Liver (tissue), 8 donors: ENCODE measurements at regions not wholly inside any gene's neighbourhood (a gene's known extent, or its start where the extent isn't known, plus 50 kb on each side); places are given as distances from the start of the nearest gene placed in this dataset.

Experiments
- DNase-seq: peaks from one replicate; pipeline ENCODE4 v3.0.0-alpha.2; 2017; ENCODE audit warnings: low spot score
- H3K27ac ChIP-seq, 2 donors: one replicate each; pipeline ENCODE4 v1.7.0; 2013; ENCODE audit warnings: inconsistent platforms in 2 of 2, low read length in 2 of 2, control low read depth in 1 of 2, low read depth in 1 of 2, mild to moderate bottlenecking in 1 of 2
- H3K27me3 ChIP-seq, 4 donors: one replicate each; pipeline versions ENCODE4 v1.6.1 to v1.7.0; 2013; ENCODE audit warnings: low read length in 3 of 4, inconsistent platforms in 1 of 4, mild to moderate bottlenecking in 1 of 4, moderate library complexity in 1 of 4; ENCODE audit not compliant: control insufficient read depth in 4 of 4, insufficient read depth in 4 of 4
- H3K36me3 ChIP-seq, 4 donors: one replicate each; pipeline versions ENCODE4 v1.6.1 to v1.7.0; 2013; ENCODE audit warnings: low read length in 3 of 4, mild to moderate bottlenecking in 3 of 4, low read depth in 1 of 4, moderate library complexity in 1 of 4; ENCODE audit not compliant: control insufficient read depth in 4 of 4, insufficient read depth in 3 of 4
- H3K4me1 ChIP-seq, 4 donors: one replicate each; pipeline versions ENCODE4 v1.6.1 to v1.7.0; 2013; ENCODE audit warnings: low read length in 3 of 4, mild to moderate bottlenecking in 3 of 4, moderate library complexity in 1 of 4; ENCODE audit not compliant: control insufficient read depth in 4 of 4, insufficient read depth in 4 of 4
- H3K4me3 ChIP-seq, 3 donors: one replicate each; pipeline versions ENCODE4 v1.6.1 to v1.7.0; 2013; ENCODE audit warnings: low read length in 3 of 3, control low read depth in 1 of 3, low read depth in 1 of 3, mild to moderate bottlenecking in 1 of 3
- H3K9ac ChIP-seq, 2 donors: one replicate each; pipeline ENCODE4 v1.7.0; 2013; ENCODE audit warnings: low read length in 2 of 2, mild to moderate bottlenecking in 2 of 2, moderate library complexity in 2 of 2, control low read depth in 1 of 2, low read depth in 1 of 2
- H3K9me3 ChIP-seq, 4 donors: one replicate each; pipeline versions ENCODE4 v1.6.1 to v1.7.0; 2013; ENCODE audit warnings: low read length in 3 of 4; ENCODE audit not compliant: control insufficient read depth in 4 of 4
- ATF3 ChIP-seq: IDR thresholded peaks from 2 replicates; pipeline ENCODE4 v1.6.1; 2016; ENCODE audit warnings: antibody characterized with exemption
- CTCF ChIP-seq: fragments of 150-350 bp; IDR thresholded peaks from 2 replicates; pipeline ENCODE4 v1.5.1; 2017; ENCODE audit warnings: improper control_type of control experiment, low read depth, low read length; ENCODE audit not compliant: missing input control
- FOXA1 ChIP-seq: IDR thresholded peaks from 2 replicates; pipeline ENCODE4 v1.6.1; 2016; ENCODE audit warnings: antibody characterized with exemption
- FOXA2 ChIP-seq: IDR thresholded peaks from 2 replicates; pipeline ENCODE4 v1.6.1; 2016; ENCODE audit warnings: antibody characterized with exemption
- GABPA ChIP-seq, 2 donors: IDR thresholded peaks in 1 of 2; conservative IDR thresholded peaks in 1 of 2; 2 replicates each; pipeline ENCODE4 v1.6.1; 2016; ENCODE audit warnings: antibody characterized with exemption in 2 of 2, mild to moderate bottlenecking in 1 of 2, moderate library complexity in 1 of 2
- HNF4A ChIP-seq, 2 donors: conservative IDR thresholded peaks; 2 replicates each; pipeline ENCODE4 v1.6.1; 2016; ENCODE audit warnings: antibody characterized with exemption in 2 of 2, mild to moderate bottlenecking in 2 of 2
- HNF4G ChIP-seq: IDR thresholded peaks from 2 replicates; pipeline ENCODE4 v1.6.1; 2016; ENCODE audit warnings: antibody characterized with exemption
- JUND ChIP-seq, 2 donors: IDR thresholded peaks; 2 replicates each; pipeline ENCODE4 v1.6.1; 2016; ENCODE audit warnings: antibody characterized with exemption in 2 of 2
- MAX ChIP-seq: IDR thresholded peaks from 2 replicates; pipeline ENCODE4 v1.6.1; 2016; ENCODE audit warnings: antibody characterized with exemption
- NR2F2 ChIP-seq: IDR thresholded peaks from 2 replicates; pipeline ENCODE4 v1.6.1; 2016; ENCODE audit warnings: antibody characterized with exemption
- RAD21 ChIP-seq, 2 donors: IDR thresholded peaks; 2 replicates each; pipeline ENCODE4 v1.6.1; 2016; ENCODE audit warnings: antibody characterized with exemption in 2 of 2, mild to moderate bottlenecking in 2 of 2
- REST ChIP-seq: IDR thresholded peaks from 2 replicates; pipeline ENCODE4 v1.6.1; 2016; ENCODE audit warnings: antibody characterized with exemption, mild to moderate bottlenecking
- RXRA ChIP-seq, 2 donors: IDR thresholded peaks; 2 replicates each; pipeline ENCODE4 v1.6.1; 2017 to 2018; ENCODE audit warnings: antibody characterized with exemption in 2 of 2, mild to moderate bottlenecking in 1 of 2
- SP1 ChIP-seq: IDR thresholded peaks from 2 replicates; pipeline ENCODE4 v1.6.1; 2018; ENCODE audit warnings: antibody characterized with exemption, mild to moderate bottlenecking
- YY1 ChIP-seq: IDR thresholded peaks from 2 replicates; pipeline ENCODE4 v1.6.1; 2016; ENCODE audit warnings: antibody characterized with exemption, mild to moderate bottlenecking
- WGBS: extraction: QIAGEN DNeasy Blood & Tissue Kit; methylation state at CpG from one replicate; pipeline ENCODE4 v1.1.7; 2013; 5-methylcytosine and 5-hydroxymethylcytosine counted together
- donor health status: healthy.
- donor health status: healthy.
- donor health status: healthy.
- donor health status: healthy.
- donor health status: healthy.

- DNase-seq = no peak
- H3K27me3 ChIP-seq = no peaks in the 10 kb centered on the region
- no peak overlapping the region for H3K27ac ChIP-seq
- WGBS = 93% methylated on average over 5 of the region's 5 CpGs
- H3K36me3 ChIP-seq = no peaks in the 10 kb centered on the region
- H3K9ac ChIP-seq = no peak overlapping the region
- TF ChIP-seq REST (no peak), FOXA2 (no peak), HNF4G (no peak), CTCF (no peak), MAX (no peak), RXRA (IDR thresholded peaks at IDR 0.05) (no peak), RAD21 (IDR thresholded peaks at IDR 0.05) (no peak), GABPA (IDR thresholded peaks at IDR 0.05 in 1 of 2, conservative IDR thresholded peaks at IDR 0.05 in 1 of 2) (no peak), FOXA1 (no peak), NR2F2 (no peak), SP1 (no peak), YY1 (no peak), HNF4A (conservative IDR thresholded peaks at IDR 0.05) (no peak)
- no peaks in the 10 kb centered on the region for H3K9me3 ChIP-seq
- no peaks in the 10 kb centered on the region for H3K4me1 ChIP-seq
- no peak overlapping the region for H3K4me3 ChIP-seq
These were observed 334.9 kb upstream of the NR2F2 start for GRCh38 chr15:95995375-95996168.

- DNase-seq = no peak
- Histone ChIP-seq H3K27ac (no peak overlapping the region), H3K4me1 (no peaks in the 10 kb centered on the region), H3K36me3 (no peaks in the 10 kb centered on the region), H3K9ac (no peak overlapping the region), H3K27me3 (no peaks in the 10 kb centered on the region), H3K9me3 (no peaks in the 10 kb centered on the region), H3K4me3 (no peak overlapping the region)
- TF ChIP-seq JUND (IDR thresholded peaks at IDR 0.05) (no peak), ATF3 (no peak)
- WGBS = 75% methylated on average over 4 of the region's 4 CpGs
These were observed 334.0 kb upstream of the NR2F2 start for GRCh38 chr15:95996494-95996893.
